Renal pelvis (tissue), 1 donor: ENCODE measurements at regions not wholly inside any gene's neighbourhood (a gene's known extent, or its start where the extent isn't known, plus 50 kb on each side); places are given as distances from the start of the nearest gene placed in this dataset.
A peak's percentile ranks its signal among the peaks of the same experiment; 100 is the strongest.

ENCODE experiments used
- DNase-seq: peaks from one replicate; pipeline ENCODE4 v3.0.0-alpha.2; 2013

DNA sequence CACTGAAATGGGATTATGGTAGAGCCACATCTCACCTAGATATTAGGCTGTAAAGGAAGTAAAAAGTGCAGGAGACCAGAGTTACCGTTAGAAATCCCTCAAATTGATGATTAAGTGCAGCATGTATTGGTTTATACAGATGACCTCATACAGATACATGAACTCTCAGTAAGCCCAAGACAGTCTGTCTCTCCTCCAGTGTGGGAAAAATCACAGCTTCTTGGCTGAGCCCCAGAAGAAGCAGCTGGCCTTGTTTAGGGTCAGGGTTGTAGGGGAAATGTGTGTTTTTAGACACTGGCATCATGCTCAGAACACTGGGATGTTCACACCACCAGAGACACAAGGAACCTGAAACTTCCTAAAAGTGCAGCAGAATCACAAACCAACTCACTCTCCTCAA is 135.9 kb downstream of the KATNIP start:
- DNase-seq: no peak

- DNase-seq: no peak
Observed at GRCh38 chr16:27686926-27687325, 137.0 kb downstream of the KATNIP start.

- no peak for DNase-seq
Observed at GRCh38 chr16:27687605-27688004, 137.7 kb downstream of the KATNIP start.

DNA sequence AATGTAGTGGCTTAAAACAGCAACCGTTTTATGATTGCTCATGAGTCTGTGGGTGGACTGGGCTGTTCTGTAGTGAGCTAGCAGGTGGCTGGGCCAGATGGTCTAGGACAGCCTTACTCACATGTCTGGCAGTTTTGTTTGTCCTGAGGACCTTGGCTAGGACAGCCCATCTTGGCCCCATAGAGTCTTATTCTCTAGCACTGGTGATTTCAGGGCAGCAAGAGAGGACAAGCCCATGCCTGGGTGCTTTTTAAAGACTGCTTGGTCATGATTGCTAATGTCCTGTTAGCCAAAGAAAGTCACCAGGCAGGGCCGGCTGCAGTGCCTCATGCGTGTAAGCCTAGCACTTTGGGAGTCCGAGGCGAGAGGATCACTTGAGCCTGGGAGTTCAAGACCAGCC is 139.8 kb downstream of the KATNIP start:
- DNase-seq: no peak

GRCh38 chr16:27690608-27691007 is 140.7 kb downstream of the KATNIP start:
- no peak for DNase-seq

DNA sequence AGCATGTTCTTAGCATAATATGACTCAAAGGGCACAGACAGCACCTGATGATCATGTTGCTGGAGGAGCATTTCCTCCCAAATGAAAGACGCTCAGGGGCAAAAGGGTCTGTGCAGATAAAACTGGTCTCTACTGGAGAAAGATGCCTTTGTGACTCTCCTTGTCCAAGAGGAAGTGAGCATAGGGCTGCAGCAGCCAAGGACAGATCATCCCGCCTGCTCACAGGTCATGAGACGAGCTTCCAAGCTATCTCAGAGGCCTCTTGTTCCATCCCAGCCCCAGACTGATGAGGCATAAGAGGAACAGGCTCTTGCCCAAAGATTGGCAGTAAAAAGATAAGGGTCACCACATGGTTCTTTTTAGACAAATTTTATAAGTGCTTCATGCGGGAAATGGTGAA is 141.8 kb downstream of the KATNIP start:
- no peak for DNase-seq

GRCh38 chr16:27692576-27692975 is 142.6 kb downstream of the KATNIP start:
- no peak for DNase-seq

DNA sequence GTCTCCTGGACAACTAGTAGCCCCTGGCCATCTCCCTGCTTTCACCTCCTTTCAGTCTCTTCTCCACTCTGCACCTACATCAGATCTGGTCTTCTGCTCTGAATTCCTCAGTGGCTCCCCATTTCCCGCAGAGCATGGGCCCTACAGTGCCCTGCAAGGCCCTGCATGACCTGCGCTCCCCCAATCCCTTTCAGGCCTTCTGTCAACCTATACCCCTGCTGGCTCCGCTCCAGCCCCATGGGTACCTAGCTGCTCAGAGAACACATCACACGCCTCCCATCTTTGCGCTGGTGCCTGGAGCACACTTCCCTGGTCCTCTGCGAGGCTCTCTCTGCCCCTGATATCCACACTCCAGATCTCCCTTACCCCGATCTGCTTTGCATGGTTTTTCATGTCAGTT is 145.2 kb downstream of the KATNIP start:
- DNase-seq: no peak

DNA sequence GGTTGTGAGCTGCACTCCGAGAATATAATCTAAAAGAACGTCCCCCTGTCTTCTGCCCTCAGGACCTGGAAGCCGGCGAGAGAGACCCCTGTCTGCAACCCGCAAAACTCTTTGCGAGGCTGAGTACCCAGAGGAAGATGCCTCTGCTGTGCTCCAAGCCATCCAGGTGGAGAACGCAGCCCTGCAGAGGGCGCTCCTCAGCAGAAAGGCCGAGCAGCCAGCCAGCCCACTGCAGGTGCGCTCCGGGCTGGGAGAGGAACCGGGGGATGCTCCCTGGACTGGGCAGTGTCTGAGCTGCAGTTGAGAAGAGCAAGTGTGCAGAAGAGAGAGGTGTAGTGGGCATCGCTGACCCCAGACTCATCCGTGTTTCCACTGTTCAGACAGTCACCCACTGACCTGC is 148.3 kb downstream of the KATNIP start:
- DNase-seq: no peak

GRCh38 chr16:27698746-27699145 is 148.8 kb downstream of the KATNIP start:
- no peak for DNase-seq

DNA sequence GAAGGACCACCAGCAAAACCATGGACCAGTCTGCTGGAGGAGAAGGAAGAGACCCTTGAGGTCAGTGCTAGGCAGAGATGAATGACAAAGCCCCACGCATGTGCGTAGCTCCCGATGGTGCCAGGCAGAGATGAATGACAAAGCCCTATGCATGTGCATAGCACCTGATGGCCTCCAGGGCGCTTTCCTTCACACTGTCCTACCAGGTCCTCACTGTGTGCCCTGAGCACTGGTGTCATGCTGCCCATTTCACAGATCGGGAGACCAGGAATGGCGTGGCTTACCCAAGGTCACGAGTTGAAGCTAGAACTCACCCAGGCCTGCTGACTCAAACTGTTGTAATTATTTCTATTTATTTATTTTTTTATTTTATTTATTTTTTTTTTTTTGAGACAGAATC is 149.6 kb downstream of the KATNIP start:
- no peak for DNase-seq

DNA sequence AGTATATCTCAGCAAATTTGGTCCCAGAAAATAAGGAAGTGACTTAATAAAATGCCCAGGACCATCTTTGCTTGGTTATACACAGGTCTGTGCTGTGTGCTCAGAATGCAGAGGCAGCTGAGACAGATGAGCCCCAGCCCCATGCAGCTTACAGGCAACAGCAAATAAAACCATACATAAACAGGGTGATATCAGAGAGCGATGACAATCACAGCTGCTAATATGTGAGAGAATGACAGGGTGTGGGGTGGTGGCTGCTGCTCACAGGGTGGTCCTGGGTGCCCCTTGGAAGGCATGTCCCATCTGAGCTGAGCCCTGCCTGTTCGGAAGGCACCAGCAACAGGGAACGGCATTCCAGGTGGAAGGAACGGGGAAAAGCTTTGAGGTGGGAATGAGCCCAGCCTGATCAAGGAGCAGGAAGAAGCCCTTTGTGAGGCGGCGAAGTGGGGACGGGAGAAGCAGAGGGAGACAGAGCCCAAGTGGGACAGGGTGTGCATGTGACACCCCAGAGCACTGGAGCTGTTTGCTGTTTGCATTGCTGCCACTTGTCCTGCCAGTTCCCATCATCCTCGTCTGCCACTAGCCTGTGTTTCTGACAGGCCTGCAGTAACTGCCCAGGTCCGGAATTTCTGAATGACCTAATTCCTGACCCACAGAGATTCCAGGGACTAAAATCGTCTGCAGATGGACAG is 150.5 kb downstream of the KATNIP start:
- DNase-seq: no peak

DNA sequence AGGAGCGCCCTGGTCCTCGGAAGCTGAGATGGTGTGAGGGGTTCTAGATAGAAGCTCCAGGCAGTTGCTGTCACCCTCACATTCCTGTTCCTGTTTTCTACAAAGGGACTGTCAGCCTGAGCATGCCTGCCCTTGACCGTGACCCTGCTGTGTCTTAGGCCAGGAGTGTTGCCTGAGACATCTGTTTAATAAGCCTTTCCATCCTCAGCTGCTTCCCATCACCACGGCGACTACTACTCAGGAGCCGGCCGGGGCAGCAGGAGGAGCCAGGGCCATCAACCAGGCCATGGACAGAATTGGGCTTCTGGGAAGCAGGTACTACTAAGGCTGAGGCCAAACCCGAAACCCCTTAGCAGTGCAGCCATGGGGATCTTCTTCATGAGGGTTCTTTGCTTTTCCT is 151.4 kb downstream of the KATNIP start:
- no peak for DNase-seq

GRCh38 chr16:27703121-27703520 is 153.2 kb downstream of the KATNIP start:
- no peak for DNase-seq

DNA sequence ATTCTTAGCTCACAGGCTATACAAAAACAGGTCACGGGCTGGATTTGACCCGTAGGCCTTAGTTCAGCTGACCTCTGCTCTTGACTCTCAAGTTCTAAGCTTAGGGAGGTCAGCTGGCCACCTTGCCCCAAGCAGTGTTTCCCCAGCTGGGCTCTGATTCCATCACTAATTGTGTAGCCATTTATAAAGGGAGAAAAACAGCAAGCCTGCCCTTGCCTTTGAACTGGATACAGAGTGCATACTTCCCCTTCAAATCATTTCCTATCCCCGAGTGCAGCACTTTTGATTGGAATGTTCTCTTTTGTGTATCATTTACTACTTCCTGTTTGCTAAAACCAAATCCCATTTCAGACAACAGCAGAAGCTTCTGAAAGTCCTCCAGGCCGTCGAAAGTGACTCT is 153.6 kb downstream of the KATNIP start:
- DNase-seq: no peak

DNA sequence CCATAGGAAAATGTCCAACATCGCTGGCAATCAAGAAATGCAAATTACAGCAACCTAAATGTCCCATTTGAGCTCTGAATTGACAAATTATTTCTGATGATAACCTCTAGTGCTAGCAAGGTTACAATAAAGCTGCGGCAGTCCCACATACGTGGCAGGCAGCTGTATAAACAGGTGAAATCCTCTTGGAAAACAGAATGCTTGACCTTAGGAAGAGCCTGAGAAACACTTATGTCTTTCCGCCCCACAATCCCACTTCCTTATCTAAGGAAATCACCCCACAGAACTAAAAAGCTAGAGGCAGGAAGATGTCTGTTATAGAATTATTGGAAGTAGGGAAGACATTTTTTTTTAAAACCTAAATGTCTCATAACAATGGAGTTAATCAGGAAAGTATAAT is 154.3 kb downstream of the KATNIP start:
- no peak for DNase-seq

DNA sequence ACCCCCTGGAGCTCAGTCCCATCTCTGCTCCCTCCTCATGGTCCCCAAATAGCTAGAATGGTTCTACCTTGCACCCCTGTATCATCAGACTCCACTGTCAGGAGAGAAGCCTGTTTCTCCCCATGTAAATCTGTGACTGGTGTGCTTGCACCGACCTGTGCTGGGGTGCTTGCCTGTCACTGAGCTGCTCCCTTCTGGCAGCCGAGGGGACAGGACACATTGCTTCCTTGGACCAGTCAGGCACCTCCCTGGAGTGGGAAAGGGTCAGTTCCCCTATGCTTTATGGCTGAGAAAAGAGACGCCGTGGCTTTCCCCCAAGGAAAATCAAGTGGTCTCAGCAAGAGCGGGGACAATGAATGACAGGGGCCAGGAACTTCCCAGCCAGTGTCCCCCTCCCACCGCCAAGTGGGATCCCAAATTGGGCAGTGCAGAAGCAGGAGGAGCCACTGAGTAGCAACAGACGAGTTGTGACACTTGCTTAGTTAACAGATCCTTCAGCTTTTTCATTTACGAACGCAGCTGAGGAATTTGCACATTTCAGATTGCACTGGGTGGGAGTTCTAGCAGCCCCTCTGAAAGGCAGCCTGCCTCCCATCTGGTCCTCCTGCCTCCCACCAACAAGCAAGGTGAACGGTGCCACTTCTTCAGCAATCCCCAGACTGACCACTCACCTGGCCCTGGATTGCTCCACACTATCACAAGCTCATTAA is 156.4 kb downstream of the KATNIP start:
- no peak for DNase-seq

- peak; percentile 63 for DNase-seq
Observed at GRCh38 chr16:27706866-27707685, 157.1 kb downstream of the KATNIP start.

GRCh38 chr16:27708651-27709050 is 158.7 kb downstream of the KATNIP start:
- DNase-seq: no peak

DNA sequence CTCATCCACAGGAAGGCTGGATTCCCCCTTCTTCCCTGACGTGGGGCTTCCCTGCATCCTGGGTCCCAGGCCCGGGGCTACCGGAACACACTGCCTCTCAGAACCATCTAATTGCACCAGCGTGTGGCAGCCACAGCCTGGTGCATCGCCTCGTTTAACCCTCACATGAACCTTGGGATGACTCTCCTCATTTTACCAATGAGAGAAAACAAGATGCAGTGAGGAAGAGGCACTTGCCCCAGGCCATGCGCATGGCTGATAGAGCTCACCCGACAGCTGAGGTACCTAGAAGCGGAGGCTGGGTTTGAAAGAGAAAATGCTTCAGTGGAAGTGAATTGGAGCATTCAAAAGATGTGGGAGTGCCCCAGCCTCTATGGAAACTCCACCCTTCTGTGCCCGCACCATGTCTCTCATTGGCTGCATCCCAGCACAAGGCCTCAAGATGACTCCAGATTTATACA is 162.3 kb downstream of the KATNIP start:
- no peak for DNase-seq

- no peak for DNase-seq
Observed at GRCh38 chr16:27717726-27718125, 167.8 kb downstream of the KATNIP start.

- DNase-seq: no peak
Observed at GRCh38 chr16:27718201-27719105, 168.5 kb downstream of the KATNIP start.
